ENCODE measurements at regions not wholly inside any gene's neighbourhood (a gene's known extent, or its start where the extent isn't known, plus 50 kb on each side); places are given as distances from the start of the nearest gene placed in this dataset.

DNA sequence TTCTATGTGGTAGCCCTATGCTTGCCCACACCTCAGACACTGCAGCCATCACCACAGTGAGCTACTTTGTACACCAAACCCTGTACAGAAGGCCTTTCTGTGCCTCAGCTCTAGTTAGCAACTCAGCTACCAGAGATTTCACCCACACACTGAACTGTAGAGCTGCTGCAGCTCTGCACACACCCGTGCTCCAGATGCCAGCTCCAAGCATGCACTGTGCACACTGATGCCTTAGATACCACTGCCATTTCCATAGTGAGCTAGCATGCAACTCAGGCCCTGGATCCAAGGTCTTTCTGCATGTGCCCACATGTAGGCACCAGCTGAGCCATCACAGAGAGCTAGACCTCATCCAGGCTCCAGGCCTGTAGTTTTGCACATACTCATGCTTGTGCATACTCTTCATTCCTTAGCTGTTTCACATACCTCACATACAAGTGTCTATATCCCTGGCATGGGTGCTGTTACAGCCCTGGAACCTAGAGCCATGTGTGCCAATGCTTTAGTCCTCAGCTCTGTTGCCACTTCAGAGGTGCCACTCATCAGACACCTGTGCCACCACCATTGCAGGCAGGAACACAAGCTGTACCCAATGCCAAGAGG lies 423.5 kb upstream of the NDST3 start:
- TF ChIP-seq POLR2A (IDR thresholded peaks at IDR 0.05) (no peak), CTCF (IDR thresholded peaks at IDR 0.05) (no peak)
- Histone ChIP-seq H3K27me3 (no peaks in the 10 kb centered on the region), H3K4me3 (no peak overlapping the region), H3K27ac (no peak overlapping the region), H3K9me3 (no peaks in the 10 kb centered on the region), H3K36me3 (no peaks in the 10 kb centered on the region), H3K4me1 (no peaks in the 10 kb centered on the region)
- DNase-seq = no peak

GRCh38 chr4:117621673-117622072 lies 412.6 kb upstream of the NDST3 start:
- Histone ChIP-seq H3K9me3 (no peaks in the 10 kb centered on the region), H3K4me1 (no peaks in the 10 kb centered on the region), H3K27me3 (no peaks in the 10 kb centered on the region), H3K4me3 (no peak overlapping the region), H3K36me3 (no peaks in the 10 kb centered on the region), H3K27ac (no peak overlapping the region)
- TF ChIP-seq CTCF (IDR thresholded peaks at IDR 0.05) = no peak
- no peak for TF ChIP-seq POLR2A (IDR thresholded peaks at IDR 0.05)
- DNase-seq = no peak

GRCh38 chr4:117623326-117623725 lies 411.0 kb upstream of the NDST3 start:
- no peak for DNase-seq
- TF ChIP-seq POLR2A (IDR thresholded peaks at IDR 0.05) (no peak), CTCF (IDR thresholded peaks at IDR 0.05) (no peak)
- no peak overlapping the region for H3K4me3 ChIP-seq
- no peaks in the 10 kb centered on the region for H3K4me1 ChIP-seq
- no peak overlapping the region for H3K27ac ChIP-seq
- no peaks in the 10 kb centered on the region for H3K9me3 ChIP-seq
- no peaks in the 10 kb centered on the region for H3K36me3 ChIP-seq
- no peaks in the 10 kb centered on the region for H3K27me3 ChIP-seq

GRCh38 chr4:117626664-117627063 lies 407.6 kb upstream of the NDST3 start:
- no peak for DNase-seq
- H3K36me3 ChIP-seq = no peaks in the 10 kb centered on the region
- TF ChIP-seq CTCF (IDR thresholded peaks at IDR 0.05) (no peak), POLR2A (IDR thresholded peaks at IDR 0.05) (no peak)
- H3K9me3 ChIP-seq = no peaks in the 10 kb centered on the region
- no peak overlapping the region for H3K27ac ChIP-seq
- H3K4me1 ChIP-seq = no peaks in the 10 kb centered on the region
- H3K27me3 ChIP-seq = no peaks in the 10 kb centered on the region
- H3K4me3 ChIP-seq = no peak overlapping the region

DNA sequence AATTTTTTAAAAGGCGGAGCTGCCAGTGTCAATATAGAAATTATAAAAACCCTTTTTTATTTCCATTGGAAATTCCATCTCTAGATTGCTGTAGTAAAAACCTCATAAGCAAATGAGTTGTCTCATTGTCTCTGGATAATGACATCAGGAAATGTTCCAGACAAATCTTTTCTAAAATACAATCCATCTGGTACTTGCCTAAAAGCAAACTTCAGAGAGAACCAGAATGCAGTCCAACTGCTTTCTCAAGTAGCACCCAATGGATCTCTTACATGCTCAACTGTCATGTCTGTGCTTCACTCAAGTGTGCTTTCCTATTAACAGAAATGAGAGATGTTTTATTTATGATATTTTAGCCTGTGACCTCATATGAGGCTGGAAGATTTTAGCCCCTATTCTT lies 399.6 kb upstream of the NDST3 start:
- TF ChIP-seq CTCF (IDR thresholded peaks at IDR 0.05) (no peak), POLR2A (IDR thresholded peaks at IDR 0.05) (no peak)
- H3K36me3 ChIP-seq = no peaks in the 10 kb centered on the region
- no peak for DNase-seq
- H3K4me3 ChIP-seq = no peak overlapping the region
- H3K27ac ChIP-seq = no peak overlapping the region
- no peaks in the 10 kb centered on the region for H3K4me1 ChIP-seq
- no peaks in the 10 kb centered on the region for H3K27me3 ChIP-seq
- H3K9me3 ChIP-seq = no peaks in the 10 kb centered on the region

DNA sequence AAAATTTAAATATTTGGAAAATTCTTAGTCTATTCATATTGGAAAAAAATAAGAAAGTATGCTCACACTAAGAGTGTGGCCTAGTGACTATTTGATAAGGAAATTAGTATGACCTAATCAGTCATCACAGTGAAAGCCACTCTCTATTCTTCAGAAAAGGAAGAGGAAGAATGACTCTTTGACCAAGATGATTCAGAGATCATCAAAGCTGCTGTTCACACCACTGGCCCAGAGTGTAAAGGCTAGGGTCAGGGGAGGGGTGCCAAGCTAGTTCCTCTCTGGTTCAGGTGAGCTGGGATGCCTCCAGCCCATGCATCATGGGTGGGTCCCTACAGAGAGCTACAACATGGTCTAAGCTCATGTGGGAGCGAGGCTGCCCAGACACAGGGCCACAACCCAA lies 396.9 kb upstream of the NDST3 start:
- DNase-seq = no peak
- H3K9me3 ChIP-seq = no peaks in the 10 kb centered on the region
- no peaks in the 10 kb centered on the region for H3K27me3 ChIP-seq
- no peak overlapping the region for H3K4me3 ChIP-seq
- H3K27ac ChIP-seq = no peak overlapping the region
- TF ChIP-seq CTCF (IDR thresholded peaks at IDR 0.05) (no peak), POLR2A (IDR thresholded peaks at IDR 0.05) (no peak)
- no peaks in the 10 kb centered on the region for H3K4me1 ChIP-seq
- no peaks in the 10 kb centered on the region for H3K36me3 ChIP-seq

Data from Peyer's patch (tissue), 4 donors.